HG03520 (cell line): ENCODE measurements at regions not wholly inside any gene's neighbourhood (a gene's known extent, or its start where the extent isn't known, plus 50 kb on each side); places are given as distances from the start of the nearest gene placed in this dataset.
A peak's percentile ranks its signal among the peaks of the same experiment; 100 is the strongest.

Experiments
- ATAC-seq: cut with Tn5 transposase; IDR thresholded peaks from one replicate; pipeline ENCODE4 v1.9.1; 2021; ENCODE audit warnings: mild to moderate bottlenecking, moderate library complexity; ENCODE audit not compliant: unreplicated experiment

DNA sequence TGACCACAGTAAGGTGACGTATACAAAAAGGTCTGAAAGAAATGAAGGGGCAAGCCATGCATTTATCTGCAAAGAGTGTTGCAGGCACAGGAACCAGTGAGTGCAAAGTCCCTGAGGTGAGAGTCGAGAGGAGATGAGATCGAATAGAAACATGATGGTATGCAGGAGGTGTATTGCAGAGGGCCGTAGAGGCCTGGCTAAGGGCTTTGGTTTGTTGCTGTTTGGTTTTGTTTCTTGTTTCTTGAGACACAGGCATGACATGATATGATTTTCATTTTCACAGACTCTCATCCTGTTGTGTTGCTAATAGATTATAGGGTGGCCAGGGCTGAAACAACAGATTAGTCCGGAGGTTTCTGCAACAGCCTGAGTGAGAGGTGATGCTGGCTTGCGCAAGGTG is 80.4 kb downstream of the HSPH1 start:
- no peak for ATAC-seq

DNA sequence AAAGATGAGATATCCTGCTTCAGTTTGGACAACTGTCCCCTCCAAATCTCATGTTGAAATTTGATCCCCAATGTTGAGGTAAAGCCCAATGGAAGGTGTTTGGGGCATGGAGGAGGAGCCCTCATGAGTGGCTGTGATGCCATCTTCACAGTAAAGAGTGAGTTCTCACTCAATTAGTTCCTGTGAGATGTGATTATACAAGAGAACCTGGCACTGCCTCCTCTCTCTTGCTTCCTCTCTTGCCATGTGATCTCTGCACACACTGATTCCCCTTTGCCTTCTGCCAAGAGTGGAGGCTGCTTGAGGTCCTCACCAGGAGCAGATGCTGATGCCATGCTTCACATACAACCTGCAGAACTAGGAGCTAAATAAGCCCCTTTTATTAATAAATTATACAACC is 86.9 kb downstream of the HSPH1 start:
- no peak for ATAC-seq

GRCh38 chr13:31073859-31074718 is 87.6 kb downstream of the HSPH1 start:
- peak; percentile 93 for ATAC-seq

- no peak for ATAC-seq
Measured at GRCh38 chr13:31072041-31072440, 89.7 kb downstream of the HSPH1 start.

GRCh38 chr13:31069808-31070534 is 91.7 kb downstream of the HSPH1 start:
- ATAC-seq = no peak

DNA sequence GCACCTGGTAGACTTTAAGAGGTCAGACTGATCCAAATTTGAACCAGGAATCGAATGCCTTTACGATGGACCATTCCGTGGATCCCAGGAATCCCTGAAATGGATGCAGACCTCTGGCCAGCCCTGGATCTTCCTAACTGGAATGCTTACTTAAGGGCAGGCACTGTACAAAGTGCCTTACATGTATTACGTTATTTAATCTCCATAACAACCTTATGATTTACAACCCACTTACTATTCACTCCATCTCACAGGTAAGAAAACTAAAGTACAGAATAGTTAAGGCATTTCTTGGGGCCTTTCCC is 93.6 kb downstream of the HSPH1 start:
- ATAC-seq = no peak

- no peak for ATAC-seq
Measured at GRCh38 chr13:31067416-31068118, 94.1 kb downstream of the HSPH1 start.

DNA sequence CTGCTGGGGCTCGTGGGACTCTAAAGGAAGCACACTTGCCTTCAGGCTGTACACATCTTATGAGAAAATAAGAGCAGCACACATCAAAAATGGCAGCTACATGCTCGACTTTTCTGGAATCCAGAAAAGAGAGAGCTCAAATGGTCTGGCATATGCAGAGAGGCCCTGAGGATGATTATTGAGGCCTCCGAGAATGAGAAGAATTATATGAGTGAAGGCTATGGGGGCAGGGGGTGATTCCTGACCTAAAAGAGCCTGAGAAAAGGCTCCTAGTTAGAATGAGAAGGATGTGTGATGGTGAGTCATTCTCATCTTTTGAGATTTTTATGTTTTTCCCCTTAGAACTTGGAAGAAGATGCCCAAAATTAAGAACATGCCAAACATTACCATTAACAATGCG is 97.1 kb downstream of the HSPH1 start:
- ATAC-seq = no peak

- no peak for ATAC-seq
Measured at GRCh38 chr13:31063772-31064171, 97.9 kb downstream of the HSPH1 start.

DNA sequence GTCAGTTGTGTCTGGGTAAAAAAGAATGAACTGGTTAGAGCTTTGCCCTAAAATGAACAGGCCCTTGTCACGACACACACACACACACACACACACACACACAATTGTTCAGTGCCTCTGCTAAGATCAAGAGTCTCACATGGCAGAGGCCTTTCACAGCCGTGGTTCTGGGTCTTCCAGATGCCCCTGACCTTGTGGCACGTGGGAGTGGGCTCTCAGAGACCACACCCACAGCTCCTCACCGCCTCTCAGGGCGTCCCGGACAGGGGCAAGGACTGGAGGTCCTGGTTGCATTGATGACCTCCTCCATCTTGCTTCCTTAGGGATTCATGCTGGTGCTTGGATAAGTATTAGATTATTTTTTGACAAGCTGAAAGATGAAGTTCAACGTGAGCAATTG is 101.0 kb downstream of the HSPH1 start:
- no peak for ATAC-seq

- ATAC-seq = no peak
Measured at GRCh38 chr13:31060220-31060619, 101.5 kb downstream of the HSPH1 start.

GRCh38 chr13:31057403-31058033 is 104.2 kb downstream of the HSPH1 start:
- no peak for ATAC-seq

DNA sequence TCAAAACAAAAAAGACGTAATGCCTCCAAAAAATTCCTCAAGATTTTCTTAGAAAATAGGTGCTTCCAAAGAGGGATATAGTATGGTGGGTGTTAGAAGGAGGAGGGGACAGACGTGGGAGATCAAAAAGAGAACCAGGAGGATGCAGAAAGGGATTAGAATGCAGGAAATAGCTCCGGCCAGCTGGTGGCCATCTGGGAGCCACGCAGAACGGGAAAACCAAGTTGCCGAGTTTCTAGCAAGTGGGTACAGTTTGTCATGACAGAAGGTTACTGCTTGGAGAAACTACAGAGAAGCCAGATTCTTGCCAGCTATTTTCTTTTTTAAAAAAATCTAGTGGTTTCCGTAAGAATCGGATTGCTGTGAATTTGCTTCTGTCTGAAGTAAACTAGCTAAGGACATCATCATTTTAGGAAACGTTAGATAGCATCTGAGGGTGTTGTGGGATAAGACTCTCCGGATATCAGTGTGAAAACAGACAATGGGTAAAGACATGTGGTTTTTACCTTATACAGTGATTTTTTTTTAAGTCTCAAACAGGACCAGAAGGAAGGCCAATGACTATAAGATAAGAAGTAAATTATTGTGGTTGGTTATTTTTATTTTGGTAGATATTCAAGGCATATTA is 104.9 kb downstream of the HSPH1 start:
- ATAC-seq = no peak

DNA sequence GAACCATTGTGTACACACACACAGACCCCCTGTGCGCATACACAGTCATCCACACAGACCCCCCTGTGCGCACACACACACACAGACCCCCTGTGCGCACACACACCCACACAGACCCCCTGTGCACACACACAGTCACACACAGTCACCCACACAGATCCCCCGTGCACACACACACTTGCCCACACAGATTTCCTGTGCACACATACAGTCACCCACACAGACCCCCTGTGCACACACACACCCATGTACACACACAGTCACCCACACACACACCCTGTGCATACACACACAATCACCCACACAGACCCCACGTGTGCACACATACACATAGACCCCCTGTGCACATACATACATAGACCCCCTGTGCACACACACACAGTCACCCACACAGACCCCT is 106.1 kb downstream of the HSPH1 start:
- no peak for ATAC-seq

GRCh38 chr13:31054632-31055031 is 107.1 kb downstream of the HSPH1 start:
- ATAC-seq = no peak

- ATAC-seq = no peak
Measured at GRCh38 chr13:31053896-31054295, 107.8 kb downstream of the HSPH1 start.

DNA sequence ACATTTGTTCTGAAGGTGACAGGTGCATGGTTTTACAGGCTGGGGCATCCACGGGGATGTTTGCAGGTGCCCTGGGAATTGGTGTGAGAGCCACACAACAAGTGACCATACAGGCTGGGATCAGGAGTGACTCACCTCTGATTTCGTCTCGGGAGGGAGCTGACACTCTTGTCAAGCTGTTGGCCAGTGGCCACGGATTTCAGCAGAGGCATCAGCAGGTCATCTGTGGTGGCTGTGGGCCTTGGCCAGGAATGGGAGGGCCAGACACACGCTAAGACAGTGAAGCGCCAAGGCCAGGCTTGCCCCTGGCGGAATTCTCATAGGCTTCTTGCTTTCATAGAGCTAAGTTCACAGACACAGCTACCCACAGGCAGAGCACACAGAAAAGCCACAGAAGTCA is 108.6 kb downstream of the HSPH1 start:
- no peak for ATAC-seq

GRCh38 chr13:31052478-31052877 is 109.2 kb downstream of the HSPH1 start:
- no peak for ATAC-seq

DNA sequence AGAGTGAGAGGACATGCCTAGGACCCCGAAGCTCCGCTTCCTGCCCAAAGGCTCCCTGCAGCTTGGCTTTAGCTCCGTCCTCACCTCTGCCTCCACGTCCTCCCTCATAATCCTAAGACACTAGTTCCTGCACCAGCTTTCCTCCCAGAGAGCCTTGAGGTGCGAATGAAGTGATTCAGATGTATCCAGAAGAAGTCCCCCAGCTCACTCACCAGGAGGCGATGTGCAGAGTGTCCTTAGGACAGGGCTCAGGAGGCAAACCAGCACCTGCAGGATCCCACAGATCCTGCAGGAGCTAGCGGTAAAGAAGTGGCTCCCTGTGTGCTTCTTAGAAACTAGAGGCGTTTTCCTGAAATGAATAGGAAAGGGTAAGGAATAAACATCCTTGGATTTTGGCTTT is 109.7 kb downstream of the HSPH1 start:
- no peak for ATAC-seq

DNA sequence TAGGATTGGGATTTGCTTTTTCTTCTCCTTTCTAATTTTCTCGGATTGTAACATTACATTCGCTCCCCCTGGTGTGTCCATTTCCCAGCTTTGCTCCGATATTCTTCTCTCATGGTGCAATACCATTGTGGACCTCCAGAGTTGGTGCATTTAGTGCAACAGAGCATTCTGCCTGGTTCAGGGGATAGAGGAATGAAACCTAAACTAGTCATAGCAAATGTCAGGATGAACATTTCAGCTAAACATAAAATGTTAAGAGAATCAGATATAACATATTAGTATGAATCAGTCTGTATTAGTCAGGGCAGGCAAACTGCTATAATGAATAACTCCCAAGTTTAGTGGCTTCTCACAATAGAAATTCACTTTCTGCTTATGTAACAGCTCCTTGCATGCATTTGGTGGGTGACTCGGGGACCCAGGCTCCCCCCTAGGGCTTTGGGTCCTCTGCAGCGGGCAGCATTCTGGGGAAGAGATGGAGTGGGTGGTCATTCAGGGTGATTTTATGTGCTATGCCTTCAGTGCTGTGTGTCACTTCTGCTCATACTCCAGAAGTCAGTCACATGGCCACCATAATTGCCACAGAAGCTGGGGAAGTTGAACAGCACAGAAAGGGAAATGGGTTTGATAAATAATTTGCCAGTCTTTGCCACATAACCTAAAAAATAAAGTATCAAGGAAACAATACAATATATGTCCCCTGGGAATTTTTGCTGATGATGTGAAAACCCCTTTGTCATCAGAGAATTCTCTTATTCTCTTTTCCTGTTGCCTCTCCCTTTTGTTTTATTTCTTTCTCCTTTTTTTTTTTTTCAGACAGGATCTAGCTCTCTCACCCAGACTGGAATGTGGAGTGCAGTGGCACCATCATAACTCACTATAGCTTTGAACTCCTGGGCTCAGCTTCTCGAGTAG is 111.0 kb downstream of the HSPH1 start:
- ATAC-seq = no peak
